ENCODE measurements at regions not wholly inside any gene's neighbourhood (a gene's known extent, or its start where the extent isn't known, plus 50 kb on each side); places are given as distances from the start of the nearest gene placed in this dataset.

- ATAC-seq (peak in 1 of 4 donors; percentile 42), DNase-seq (peak in 1 of 5 donors; percentile 7)
- WGBS, 4 donors, result 27 to 49% (median 32%) methylated on average over 3 to 10 of the region's 10 CpGs
- Histone ChIP-seq H3K4me3 (no peak overlapping the region), H3K36me3 (no peaks in the 10 kb centered on the region), H3K9me3 (peaks cover 0 to 14% (median 0%) of the 10 kb centered on the region in 12 donors), H3K27me3 (peaks cover 0 to 44% (median 0%) of the 10 kb centered on the region in 9 donors), H3K4me1 (no peaks in the 10 kb centered on the region), H3K27ac (no peak overlapping the region)
- TF ChIP-seq POLR2A (IDR thresholded peaks at IDR 0.05) (no peak), CTCF (IDR thresholded peaks at IDR 0.05) (no peak)
- intact Hi-C loops (cut with DNase I), result no loop called here
Measured at GRCh38 chr10:123529146-123529760, 136.9 kb upstream of the GPR26 start.

- intact Hi-C loops (cut with DNase I), result no loop called here
- peaks cover 0 to 14% (median 0%) of the 10 kb centered on the region in 12 donors for H3K9me3 ChIP-seq
- no peak for TF ChIP-seq POLR2A (IDR thresholded peaks at IDR 0.05)
- TF ChIP-seq CTCF (IDR thresholded peaks at IDR 0.05), result no peak
- ATAC-seq, result no peak
- no peaks in the 10 kb centered on the region for H3K36me3 ChIP-seq
- no peak overlapping the region for H3K4me3 ChIP-seq
- peaks cover 0 to 36% (median 0%) of the 10 kb centered on the region in 9 donors for H3K27me3 ChIP-seq
- DNase-seq, result peak in 1 of 5 donors; percentile 8
- H3K4me1 ChIP-seq, result no peaks in the 10 kb centered on the region
- H3K27ac ChIP-seq, result no peak overlapping the region
- 67 to 76% (median 68%) methylated on average over 9 of the region's 9 CpGs for WGBS, 4 donors
Measured at GRCh38 chr10:123530166-123530870, 135.8 kb upstream of the GPR26 start.

GRCh38 chr10:123535386-123535785 is 130.8 kb upstream of the GPR26 start:
- no peak for ATAC-seq
- H3K36me3 ChIP-seq, result no peaks in the 10 kb centered on the region

More at GRCh38 chr10:123535386-123535785, 130.8 kb upstream of the GPR26 start:
- DNase-seq, result peak in 1 of 5 donors; percentile 4
- peaks cover 0 to 14% (median 0%) of the 10 kb centered on the region in 12 donors for H3K9me3 ChIP-seq
- peaks cover 0 to 19% (median 0%) of the 10 kb centered on the region in 9 donors for H3K27me3 ChIP-seq
- no peaks in the 10 kb centered on the region for H3K4me1 ChIP-seq
- no peak overlapping the region for H3K27ac ChIP-seq
- TF ChIP-seq POLR2A (IDR thresholded peaks at IDR 0.05) (no peak), CTCF (IDR thresholded peaks at IDR 0.05) (no peak)
- no peak overlapping the region for H3K4me3 ChIP-seq
- intact Hi-C loops (cut with DNase I), result no loop called here
- WGBS, 4 donors, result 86 to 92% (median 87%) methylated on average over 5 of the region's 5 CpGs
